Smooth muscle cell of the brain vasculature (primary cell): ENCODE measurements at regions not wholly inside any gene's neighbourhood (a gene's known extent, or its start where the extent isn't known, plus 50 kb on each side); places are given as distances from the start of the nearest gene placed in this dataset.
A peak's percentile ranks its signal among the peaks of the same experiment; 100 is the strongest.

Experiments used
- DNase-seq: peaks from one replicate; pipeline ENCODE4 v3.0.0-alpha.2; 2012; ENCODE audit warnings: low read depth, low spot score

DNA sequence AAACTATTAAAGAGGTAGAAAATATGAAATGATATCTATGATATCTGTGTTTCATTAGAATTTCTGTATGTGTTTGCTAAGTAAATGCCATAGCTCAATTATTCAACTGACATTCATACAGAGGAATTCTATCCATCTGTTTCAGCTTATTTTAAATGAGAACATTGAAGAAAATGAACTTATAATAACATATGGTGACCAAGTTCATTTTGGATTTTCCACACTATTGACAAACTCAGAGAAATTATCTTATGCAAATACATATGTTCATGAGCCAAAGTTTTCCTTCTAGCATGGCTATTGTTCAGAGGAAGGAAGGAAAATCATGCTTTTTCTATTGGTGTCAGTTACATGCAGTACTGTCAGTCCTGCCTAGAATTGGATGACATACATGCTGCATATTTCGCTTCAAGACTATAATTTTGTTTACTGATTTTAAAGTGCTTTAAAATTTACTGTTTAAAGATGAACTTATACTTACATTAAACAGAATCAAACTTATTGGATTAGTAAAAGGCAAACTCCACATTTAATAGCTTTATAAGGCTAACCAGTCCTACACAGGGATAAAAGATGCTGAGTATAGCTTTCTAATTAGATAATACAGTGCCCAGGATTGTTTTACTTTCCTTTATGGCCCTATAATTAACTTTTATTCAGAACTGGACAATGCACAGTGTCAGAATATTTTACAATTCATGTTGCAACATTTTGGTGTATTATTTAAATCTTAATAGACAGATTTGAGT is 646.2 kb downstream of the TRAM1L1 start:
- DNase-seq = no peak

DNA sequence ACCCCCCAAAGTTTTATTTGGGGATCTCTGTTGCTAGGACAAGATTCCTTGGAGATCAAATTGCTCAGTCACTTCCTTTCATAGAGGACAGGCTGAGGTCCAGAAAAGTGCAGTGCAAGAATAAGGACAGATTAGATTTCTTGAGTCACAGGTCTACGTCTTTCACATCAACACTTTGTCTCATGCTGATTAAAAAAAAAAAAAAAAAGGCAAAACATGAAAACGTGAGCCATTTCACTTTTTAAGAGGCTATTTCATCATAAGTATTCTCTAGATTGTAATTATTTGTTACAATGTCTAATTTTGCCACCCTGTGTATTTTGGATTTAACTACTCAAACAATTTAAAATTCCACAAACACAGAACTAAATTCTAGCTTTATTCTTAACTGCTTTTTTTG is 647.0 kb downstream of the TRAM1L1 start:
- no peak for DNase-seq

DNA sequence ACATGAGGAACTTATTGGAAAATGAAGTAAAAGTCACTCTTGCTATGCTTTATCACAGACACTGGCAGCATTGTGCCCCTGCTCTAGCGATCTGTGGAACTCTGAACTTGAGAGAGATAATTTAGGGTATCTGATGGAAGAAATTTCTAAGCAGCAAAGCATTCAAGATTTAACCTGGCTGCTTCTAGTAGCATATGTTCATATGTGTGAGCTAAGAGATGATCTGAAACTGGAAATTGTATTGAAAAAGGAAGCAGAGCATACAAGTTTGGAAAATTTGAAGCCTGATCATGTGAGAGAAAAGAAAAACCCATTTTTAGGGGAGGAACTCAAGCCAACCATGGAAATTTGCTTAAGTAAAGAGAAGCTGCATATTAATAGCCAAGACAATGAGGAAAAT is 657.7 kb downstream of the TRAM1L1 start:
- no peak for DNase-seq

DNA sequence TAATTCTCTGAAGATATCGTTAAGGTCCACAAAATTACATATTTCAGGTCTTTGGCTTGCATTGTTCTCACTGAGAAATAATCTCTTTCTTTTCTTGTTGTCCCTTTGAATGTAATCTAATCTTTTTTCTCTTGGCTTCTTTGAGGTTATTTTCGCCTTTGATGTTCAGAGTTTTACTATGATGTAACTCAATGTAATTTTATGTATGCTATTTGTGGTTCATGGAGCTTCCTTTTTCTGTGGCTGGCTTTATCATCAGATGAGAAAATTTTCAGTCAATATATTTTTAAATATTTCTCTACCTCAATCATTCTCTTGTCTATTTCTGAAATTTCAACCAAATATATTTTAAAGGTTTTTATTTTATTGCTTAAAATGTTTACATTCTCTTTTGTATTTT is 672.2 kb downstream of the TRAM1L1 start:
- no peak for DNase-seq

DNA sequence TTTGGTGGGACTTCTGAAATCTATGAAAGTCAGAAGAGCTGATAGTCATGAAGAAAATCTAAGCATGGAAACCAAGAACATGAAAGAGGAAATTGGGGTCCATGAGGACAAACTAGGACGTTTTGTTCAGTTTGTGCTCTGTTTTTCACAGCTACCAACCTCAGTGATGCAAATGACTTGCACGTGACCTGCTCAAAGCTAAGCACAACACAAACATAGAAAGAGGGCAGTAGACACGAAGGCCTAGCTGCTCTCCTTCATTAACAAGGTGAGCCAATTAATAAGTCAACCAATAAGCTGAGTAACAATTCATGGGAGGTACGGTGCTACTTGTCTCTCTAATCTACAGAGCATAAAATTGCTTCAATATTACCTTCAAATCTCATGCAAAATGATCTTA is 684.1 kb downstream of the TRAM1L1 start:
- DNase-seq = no peak

DNA sequence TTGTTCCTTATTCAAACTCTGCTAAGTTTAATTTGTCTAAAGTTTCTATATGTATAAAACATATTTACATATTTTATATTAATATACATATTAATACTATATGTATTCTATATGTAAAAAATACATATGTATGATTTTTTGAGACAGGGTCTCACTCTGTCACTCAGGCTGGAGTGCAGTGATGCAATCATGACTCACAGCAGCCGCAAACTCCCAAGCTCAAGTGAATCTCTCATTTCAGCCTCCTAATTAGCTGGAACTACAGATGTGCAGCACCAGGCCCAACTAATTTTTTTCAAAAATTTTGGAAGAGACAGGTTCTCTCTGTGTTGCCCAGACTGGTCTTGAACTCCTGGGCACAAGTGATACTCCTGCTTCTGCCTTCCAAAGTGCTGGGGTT is 684.9 kb downstream of the TRAM1L1 start:
- no peak for DNase-seq

DNA sequence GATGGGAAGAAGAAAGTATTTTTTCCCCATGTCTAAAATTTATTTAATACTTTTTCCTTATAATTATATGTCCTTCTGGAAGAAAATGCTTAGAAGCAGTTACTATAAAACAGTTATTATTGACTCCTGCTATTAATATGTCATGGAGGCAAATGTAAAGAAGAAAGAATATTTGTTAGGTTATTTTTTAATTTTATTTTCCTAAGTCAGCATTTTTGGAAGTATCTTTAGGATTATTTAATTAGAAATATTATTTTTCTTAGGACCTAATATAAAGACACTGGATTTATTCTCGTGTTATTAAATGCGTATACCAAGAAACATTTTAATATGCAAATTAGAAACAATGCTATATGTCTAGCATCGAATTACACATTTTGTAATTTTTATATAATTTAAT is 687.7 kb downstream of the TRAM1L1 start:
- no peak for DNase-seq

DNA sequence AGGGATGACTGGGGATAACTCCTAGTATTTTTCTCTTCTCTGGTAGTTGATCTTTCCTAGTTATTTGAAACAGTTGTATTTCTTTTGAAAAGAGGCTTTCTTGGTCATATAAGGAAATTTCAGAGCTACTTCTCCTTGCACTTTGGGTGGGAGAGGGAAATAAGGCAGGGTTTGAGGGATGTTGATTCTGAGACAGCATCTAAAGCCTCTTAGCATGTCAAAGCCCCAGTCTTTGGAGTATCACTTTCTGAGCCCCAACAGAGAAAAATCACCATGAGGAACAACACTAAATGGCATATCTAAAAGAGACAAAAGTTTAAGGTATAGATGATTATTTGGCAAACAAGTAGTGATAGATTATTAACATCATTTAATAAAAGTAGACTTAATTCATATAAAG is 688.1 kb downstream of the TRAM1L1 start:
- DNase-seq = no peak

DNA sequence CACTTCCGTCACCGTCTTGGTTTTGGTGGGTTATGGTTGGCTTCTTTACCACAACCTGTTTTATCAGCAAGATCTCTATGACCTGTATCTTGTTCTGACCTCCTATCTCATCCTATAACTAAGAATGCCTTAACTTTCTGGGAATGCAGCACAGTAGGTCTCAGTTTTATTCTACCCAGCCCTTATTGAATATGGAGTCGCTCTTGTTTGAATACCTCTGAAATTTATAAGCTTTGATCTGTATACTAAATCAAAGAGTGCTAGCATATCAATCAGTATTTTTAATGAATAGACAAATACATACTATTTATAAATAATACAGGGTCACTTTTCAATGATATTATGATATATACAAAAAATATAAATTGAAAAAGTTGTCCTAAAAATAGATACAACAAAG is 690.0 kb downstream of the TRAM1L1 start:
- no peak for DNase-seq

DNA sequence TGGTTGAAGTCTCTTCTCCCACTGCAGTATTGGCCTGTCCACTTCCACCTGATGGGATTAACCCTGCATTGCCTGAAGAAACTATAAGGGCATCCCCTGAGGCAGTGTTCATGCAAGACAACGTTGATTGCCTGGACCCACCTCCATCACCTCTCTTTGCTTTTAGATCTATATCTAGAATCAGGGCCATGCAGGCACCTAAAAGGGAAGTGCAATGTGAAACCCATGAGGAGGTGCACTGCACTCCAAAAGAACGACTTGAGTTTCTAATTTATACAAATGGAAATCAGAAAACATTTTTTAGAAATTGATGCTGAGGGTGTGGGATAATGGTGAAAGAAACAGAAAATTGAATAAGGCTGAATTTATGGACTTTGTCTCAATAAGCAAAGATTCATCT is 694.4 kb downstream of the TRAM1L1 start:
- DNase-seq = no peak

DNA sequence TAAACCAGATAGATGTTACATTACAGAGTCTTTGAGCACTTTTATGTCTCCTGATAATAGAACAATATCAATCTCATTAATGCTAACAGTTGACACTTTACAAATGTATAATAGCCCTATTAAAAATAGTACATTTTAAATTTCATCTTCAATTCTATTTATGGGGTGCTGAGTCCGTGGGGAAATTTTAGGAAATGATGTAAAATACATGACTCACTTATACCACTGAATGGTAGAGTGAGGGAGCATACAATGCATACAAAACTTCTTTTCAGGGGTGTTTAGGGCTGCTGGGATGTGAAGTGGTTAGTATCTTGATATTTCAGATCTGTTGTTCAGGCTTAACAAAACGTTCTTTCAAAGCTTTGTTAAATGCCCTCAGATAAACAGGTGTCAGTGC is 696.2 kb downstream of the TRAM1L1 start:
- DNase-seq = no peak

DNA sequence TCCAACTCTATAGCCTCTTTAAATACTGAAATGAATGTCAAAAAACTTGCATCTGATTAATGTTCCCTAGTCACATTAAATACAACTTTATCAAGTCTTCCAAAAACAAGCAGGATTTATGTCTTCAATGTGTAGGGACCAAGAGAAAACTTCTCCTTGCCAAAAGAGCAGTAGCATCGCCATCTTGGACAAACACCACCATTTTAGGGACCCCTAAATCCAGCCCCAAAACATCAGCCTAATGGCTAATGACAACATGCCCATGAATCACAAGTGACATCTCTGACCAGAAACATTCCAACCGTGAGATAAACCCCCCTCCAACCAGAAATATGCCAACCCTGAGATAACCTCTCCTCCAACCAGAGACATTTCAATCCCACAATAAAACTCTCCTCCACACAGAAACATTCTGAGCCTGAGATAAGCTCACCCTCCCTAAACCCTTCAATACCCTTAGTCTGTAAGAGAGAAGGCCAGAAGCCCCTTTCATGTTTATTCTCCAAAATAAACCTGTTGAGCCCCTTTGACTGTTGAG is 697.4 kb downstream of the TRAM1L1 start:
- no peak for DNase-seq

DNA sequence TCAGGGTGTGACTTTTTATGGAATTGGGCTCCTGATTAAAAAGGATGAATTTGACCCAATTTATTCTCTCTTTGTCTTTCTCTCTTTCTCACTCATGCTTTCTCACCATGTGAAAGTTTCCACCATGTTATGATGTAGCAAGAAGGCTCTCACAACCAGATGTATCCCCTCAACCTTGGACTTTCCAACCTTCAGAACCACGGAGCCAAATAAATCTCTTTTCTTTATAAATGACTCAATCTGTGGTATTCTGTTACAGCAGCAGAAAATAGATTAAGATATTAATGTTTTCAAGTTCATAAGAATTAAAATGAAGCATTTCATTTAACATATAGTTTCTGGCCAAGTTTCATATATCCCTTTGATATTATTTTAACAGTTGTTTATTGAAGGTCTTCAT is 698.5 kb downstream of the TRAM1L1 start:
- DNase-seq = no peak

DNA sequence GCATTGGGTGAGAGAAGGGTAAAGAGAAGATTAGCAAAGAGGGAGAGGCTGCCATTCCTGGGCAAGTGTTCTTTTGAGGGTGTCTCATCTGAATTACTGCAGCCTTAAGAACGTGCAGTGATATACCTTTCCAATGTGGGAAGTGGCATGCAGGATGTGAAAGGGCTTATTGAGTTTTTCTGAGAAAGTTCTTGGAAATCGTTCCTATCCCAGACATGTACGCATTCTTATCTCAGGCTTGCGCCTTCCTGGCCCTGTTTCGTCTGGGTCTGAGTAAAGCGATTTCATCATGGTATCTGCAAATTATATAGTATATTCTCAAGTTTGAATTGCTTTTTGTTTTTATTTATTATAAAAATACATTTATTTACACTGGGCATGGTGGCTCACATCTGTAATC is 699.8 kb downstream of the TRAM1L1 start:
- DNase-seq = no peak

DNA sequence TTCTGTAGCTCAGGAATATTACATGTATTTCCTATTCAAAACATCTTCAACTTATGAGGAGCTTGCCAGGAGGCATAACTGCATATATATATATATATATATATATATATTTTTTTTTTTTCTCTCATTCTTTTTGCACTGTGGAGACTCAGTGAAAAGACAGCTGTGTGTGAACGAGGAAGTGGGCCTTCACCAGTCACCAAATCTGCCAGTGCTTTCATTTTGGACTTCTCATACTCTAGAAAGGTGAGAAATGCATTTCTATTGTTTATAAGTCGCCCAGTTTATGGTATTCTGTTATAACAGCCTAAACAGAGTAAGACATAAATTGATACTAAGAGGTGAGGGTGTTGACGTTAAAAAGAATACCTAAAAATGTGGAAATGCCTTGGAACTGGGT is 710.6 kb downstream of the TRAM1L1 start:
- no peak for DNase-seq

DNA sequence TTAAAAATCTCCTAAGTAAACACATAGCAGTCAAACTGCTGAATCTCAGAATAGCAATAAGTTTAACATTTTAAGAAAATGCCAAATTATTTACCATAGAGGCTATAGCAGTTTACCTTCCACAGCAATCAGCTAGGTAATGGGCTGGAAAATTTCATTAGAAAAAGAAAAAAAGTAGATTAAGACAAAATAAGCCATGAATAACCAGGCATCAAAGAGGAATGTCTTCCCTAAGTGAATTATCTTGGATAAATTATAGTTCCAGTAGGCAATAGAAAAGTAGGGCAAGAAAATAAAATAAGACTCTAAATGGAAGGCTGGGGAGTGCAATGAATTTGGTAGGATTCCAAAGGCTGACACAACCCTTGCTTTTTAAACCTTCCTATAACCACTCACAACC is 722.8 kb downstream of the TRAM1L1 start:
- DNase-seq = no peak

DNA sequence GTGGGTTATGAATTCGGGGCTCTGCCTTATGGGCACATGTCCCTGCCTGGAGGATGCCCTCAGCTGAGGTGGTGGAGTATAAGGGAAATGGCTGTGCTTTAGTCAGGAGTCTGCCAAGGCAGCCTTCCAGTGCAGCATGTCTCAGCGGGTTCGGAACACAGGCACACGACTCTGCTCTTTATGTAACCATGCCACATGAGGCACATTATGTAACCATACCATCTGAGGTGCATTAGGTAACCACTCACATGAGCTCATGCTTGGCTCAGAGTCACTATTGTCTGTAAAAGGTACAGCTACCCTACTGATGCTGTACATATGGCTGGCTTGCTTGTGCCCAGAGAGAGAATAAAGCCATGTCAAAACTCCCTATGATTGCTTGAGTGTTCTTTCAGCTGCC is 723.6 kb downstream of the TRAM1L1 start:
- DNase-seq = no peak

DNA sequence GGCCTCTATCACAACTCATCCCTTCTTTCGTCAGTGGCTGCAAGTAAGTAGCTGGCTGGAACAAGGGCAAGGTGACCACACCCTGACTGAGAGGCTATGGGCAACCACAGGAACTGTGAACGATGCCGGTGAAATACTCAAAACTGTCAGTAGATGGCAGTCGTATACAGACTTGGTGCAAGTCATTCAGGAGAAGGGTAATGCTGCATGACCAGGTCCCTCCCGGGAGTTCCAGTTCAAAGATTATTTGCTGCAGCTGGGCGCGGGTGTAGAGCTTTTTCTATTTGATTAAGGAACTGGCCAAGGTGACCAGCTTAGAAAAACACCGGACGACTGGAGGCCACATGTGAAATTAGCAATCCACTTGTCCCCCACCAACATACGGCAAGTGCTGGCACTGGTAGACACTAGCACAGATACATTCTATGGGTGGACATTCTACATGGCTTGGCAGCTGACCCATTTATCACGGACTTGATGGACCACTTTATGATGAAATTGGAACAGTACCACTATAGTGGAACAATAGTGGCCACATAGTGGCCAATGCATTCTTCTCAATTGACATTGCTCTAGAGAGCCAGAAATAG is 726.6 kb downstream of the TRAM1L1 start:
- peak; percentile 28 for DNase-seq

DNA sequence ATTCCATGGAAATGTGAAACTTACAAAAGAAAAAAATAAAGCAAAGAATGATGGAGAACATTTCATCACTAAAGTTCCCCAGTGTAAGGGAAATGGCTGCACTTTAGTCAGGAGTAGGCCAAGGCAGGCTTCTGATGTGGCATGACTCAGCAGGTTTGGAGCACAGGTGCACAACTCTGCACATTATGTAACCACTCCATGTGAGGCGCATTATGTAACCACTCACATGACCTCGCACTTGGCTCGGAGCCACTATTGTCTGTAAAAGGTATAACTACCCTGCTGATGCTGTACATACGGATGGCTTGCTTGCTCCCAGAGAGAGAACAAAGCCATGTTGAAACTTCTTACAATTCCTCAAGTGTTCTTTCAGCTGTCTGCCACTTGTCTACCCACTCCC is 727.6 kb downstream of the TRAM1L1 start:
- no peak for DNase-seq

DNA sequence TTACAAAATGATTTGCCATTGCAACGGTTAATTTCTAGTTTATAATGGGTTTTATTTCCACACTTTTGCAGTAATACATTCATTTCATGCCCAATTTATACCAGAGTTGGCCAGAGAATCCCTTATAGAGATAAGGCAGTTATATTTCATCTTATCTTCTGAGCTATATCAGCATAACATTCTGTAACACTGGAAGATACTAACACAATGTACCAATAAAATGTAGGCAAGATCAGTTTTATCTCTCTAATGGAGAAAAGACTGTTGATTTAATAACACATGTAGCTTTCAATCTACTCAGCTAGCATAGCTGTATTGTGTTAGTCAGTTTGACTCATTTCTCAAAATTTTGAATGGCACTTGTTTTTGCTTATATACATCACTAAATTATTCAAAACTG is 738.6 kb downstream of the TRAM1L1 start:
- DNase-seq = no peak

DNA sequence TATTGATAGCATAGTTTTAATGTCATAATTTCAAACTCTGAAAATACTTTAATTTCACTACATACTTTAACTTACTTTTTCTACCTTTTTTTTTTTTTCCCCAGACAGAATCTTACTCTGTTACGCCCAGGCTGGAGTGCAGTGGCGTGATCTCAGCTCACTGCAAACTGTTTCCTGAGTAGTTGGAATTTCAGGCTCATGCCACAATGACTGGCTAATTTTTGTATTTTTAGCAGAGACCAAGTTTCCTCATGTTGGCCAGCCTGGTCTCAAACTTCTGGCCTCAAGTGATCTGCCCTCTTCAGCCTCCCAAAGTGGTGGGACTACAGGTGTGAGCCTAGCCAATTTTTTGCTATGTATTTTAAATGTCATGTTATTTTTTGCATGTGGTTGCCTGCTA is 741.6 kb downstream of the TRAM1L1 start:
- DNase-seq = no peak

DNA sequence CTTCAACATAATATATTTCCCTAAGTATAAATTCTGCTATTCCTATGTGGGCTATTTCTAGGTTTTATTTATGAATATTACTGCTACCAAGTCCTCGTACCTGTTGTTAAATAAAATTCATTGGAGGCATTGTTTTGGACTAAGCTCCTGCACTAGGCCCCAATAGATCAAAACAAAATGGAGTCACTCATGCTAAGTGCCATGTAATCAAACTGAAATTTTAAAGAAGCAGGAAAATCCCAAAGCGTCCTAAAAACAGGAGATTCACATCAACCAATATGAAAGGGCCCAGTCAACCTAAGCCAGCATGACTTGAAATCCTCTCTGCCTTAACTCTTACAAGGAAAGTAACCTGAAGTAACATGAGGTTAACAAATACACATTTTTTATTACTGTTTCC is 743.2 kb downstream of the TRAM1L1 start:
- no peak for DNase-seq

DNA sequence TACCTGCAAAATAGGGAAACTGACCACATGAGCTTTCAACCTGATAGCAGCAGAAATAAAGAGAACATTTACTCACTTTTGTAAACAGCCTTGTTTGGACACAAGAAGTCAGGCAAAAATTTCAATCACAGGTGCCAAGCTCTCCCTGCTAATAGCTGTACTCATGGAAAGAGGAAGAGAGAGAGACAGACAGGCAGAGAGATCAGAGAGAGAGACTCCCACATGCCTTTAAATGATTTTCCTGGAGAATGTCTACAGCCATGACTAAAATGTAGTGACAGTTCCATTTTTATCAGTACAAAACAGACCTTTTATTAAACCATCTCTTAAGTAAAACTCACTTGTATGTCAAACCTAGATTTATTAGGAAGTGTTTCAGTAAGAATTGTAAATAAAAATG is 752.9 kb downstream of the TRAM1L1 start:
- DNase-seq = no peak
